ENCODE measurements at regions not wholly inside any gene's neighbourhood (a gene's known extent, or its start where the extent isn't known, plus 50 kb on each side); places are given as distances from the start of the nearest gene placed in this dataset.

GRCh38 chr6:41487860-41488432 lies 58.2 kb upstream of the FOXP4 start:
- Histone ChIP-seq H3K79me2 (ENCODE audit: low read length) (no peaks in the 10 kb centered on the region), H3K4me2 (ENCODE audit: low read length) (no peak overlapping the region), H3F3A (ENCODE audit: low read length, unreplicated experiment) (no peaks in the 10 kb centered on the region), H3K36me3 (ENCODE audit: low read depth, low read length) (no peaks in the 10 kb centered on the region), H3K27ac (ENCODE audit: low read length) (no peak overlapping the region), H3K9me2 (replicated peaks; ENCODE audit: low read length) (no peaks in the 10 kb centered on the region), H3K9me3 (ENCODE audit: low read length) (no peaks in the 10 kb centered on the region), H3K27me3 (ENCODE audit: low read length) (peaks cover 30% of the 10 kb centered on the region), H2AFZ (ENCODE audit: low read length) (no peak overlapping the region), H4K20me1 (ENCODE audit: low read length) (no peaks in the 10 kb centered on the region), H3K4me3 (ENCODE audit: low read length) (no peak overlapping the region), H3K9ac (ENCODE audit: low read length) (no peak overlapping the region), H3K4me1 (ENCODE audit: insufficient read depth, low read length) (no peaks in the 10 kb centered on the region)
- ChIA-PET CTCF (no interaction called here), POLR2A (ENCODE audit: unreplicated experiment) (no interaction called here)
- DNase-seq (no peak), ATAC-seq (no peak)
- no TSS peak for BruUV-seq (replicated peaks)
- intact Hi-C loops (cut with micrococcal nuclease) = no loop called here
- TF ChIP-seq EZH2 (IDR thresholded peaks at IDR 0.05; ENCODE audit: low read length, unreplicated experiment) (no peak), CTCF (conservative IDR thresholded peaks at IDR 0.05; ENCODE audit: low read depth, low read length) (no peak), EZH2phosphoT487 (IDR thresholded peaks at IDR 0.05; ENCODE audit: borderline replicate concordance, low read length) (no peak)

GRCh38 chr6:41488433-41489119 lies 57.6 kb upstream of the FOXP4 start:
- CTCF ChIA-PET = no interaction called here
- POLR2A ChIA-PET (ENCODE audit: unreplicated experiment) = no interaction called here
- DNase-seq (no peak), ATAC-seq (no peak)
- Histone ChIP-seq H4K20me1 (ENCODE audit: low read length) (no peaks in the 10 kb centered on the region), H3K9me2 (replicated peaks; ENCODE audit: low read length) (no peaks in the 10 kb centered on the region), H3K9me3 (ENCODE audit: low read length) (no peaks in the 10 kb centered on the region), H3K4me2 (ENCODE audit: low read length) (no peak overlapping the region), H3K36me3 (ENCODE audit: low read depth, low read length) (no peaks in the 10 kb centered on the region), H3K4me1 (ENCODE audit: insufficient read depth, low read length) (no peaks in the 10 kb centered on the region), H3K9ac (ENCODE audit: low read length) (no peak overlapping the region), H3K79me2 (ENCODE audit: low read length) (no peaks in the 10 kb centered on the region), H3K4me3 (ENCODE audit: low read length) (no peak overlapping the region), H3F3A (ENCODE audit: low read length, unreplicated experiment) (no peaks in the 10 kb centered on the region), H3K27ac (ENCODE audit: low read length) (no peak overlapping the region), H2AFZ (ENCODE audit: low read length) (no peak overlapping the region), H3K27me3 (ENCODE audit: low read length) (peaks cover 25% of the 10 kb centered on the region)
- intact Hi-C loops (cut with micrococcal nuclease) = no loop called here
- no TSS peak for BruUV-seq (replicated peaks)
- TF ChIP-seq CTCF (conservative IDR thresholded peaks at IDR 0.05; ENCODE audit: low read depth, low read length) = no peak
- TF ChIP-seq EZH2 (IDR thresholded peaks at IDR 0.05; ENCODE audit: low read length, unreplicated experiment) = no peak
- no peak for TF ChIP-seq EZH2phosphoT487 (IDR thresholded peaks at IDR 0.05; ENCODE audit: borderline replicate concordance, low read length)

GRCh38 chr6:41489120-41489851 lies 56.9 kb upstream of the FOXP4 start:
- TF ChIP-seq EZH2phosphoT487 (IDR thresholded peaks at IDR 0.05; ENCODE audit: borderline replicate concordance, low read length) = no peak
- no peak for TF ChIP-seq CTCF (conservative IDR thresholded peaks at IDR 0.05; ENCODE audit: low read depth, low read length)
- no peak for TF ChIP-seq EZH2 (IDR thresholded peaks at IDR 0.05; ENCODE audit: low read length, unreplicated experiment)
- intact Hi-C loops (cut with micrococcal nuclease) = no loop called here
- no peak overlapping the region for H3K4me3 ChIP-seq (ENCODE audit: low read length)
- BruUV-seq (replicated peaks) = no TSS peak
- H3K9me2 ChIP-seq (replicated peaks; ENCODE audit: low read length) = no peaks in the 10 kb centered on the region
- no peaks in the 10 kb centered on the region for H3K79me2 ChIP-seq (ENCODE audit: low read length)
- ATAC-seq (no peak), DNase-seq (no peak)
- H3F3A ChIP-seq (ENCODE audit: low read length, unreplicated experiment) = no peaks in the 10 kb centered on the region
- H4K20me1 ChIP-seq (ENCODE audit: low read length) = no peaks in the 10 kb centered on the region
- H3K9ac ChIP-seq (ENCODE audit: low read length) = no peak overlapping the region
- peaks cover 18% of the 10 kb centered on the region for H3K27me3 ChIP-seq (ENCODE audit: low read length)
- no peak overlapping the region for H3K4me2 ChIP-seq (ENCODE audit: low read length)
- no peak overlapping the region for H2AFZ ChIP-seq (ENCODE audit: low read length)
- ChIA-PET POLR2A (ENCODE audit: unreplicated experiment) (no interaction called here), CTCF (no interaction called here)
- no peaks in the 10 kb centered on the region for H3K4me1 ChIP-seq (ENCODE audit: insufficient read depth, low read length)
- H3K9me3 ChIP-seq (ENCODE audit: low read length) = no peaks in the 10 kb centered on the region
- no peak overlapping the region for H3K27ac ChIP-seq (ENCODE audit: low read length)
- H3K36me3 ChIP-seq (ENCODE audit: low read depth, low read length) = no peaks in the 10 kb centered on the region

All from PC-3 (cell line).